ENCODE measurements at regions not wholly inside any gene's neighbourhood (a gene's known extent, or its start where the extent isn't known, plus 50 kb on each side); places are given as distances from the start of the nearest gene placed in this dataset.

GRCh38 chr1:238457610-238458009 is 566.9 kb upstream of the ZP4 start:
- H3K4me3 Mint-ChIP-seq (ENCODE audit: unreplicated experiment), result no peak overlapping the region
- H3K27ac Mint-ChIP-seq (ENCODE audit: unreplicated experiment), result no peak overlapping the region
- no peak for TF ChIP-seq CTCF (IDR thresholded peaks at IDR 0.05; ENCODE audit: insufficient read depth in 1 of 2, low read depth in 1 of 2, low read length in 1 of 2, severe bottlenecking in 1 of 2, unreplicated experiment in 1 of 2)
- H3K4me1 Mint-ChIP-seq (ENCODE audit: low read depth, unreplicated experiment), result no peaks in the 10 kb centered on the region
- H3K36me3 Mint-ChIP-seq (ENCODE audit: insufficient read depth, unreplicated experiment), result no peaks in the 10 kb centered on the region
- H3K9me3 Mint-ChIP-seq (ENCODE audit: unreplicated experiment), result no peaks in the 10 kb centered on the region
- Histone ChIP-seq H3K9me3 (no peaks in the 10 kb centered on the region), H3K27me3 (replicated peaks; ENCODE audit: control insufficient read depth, insufficient read depth, low read length) (no peaks in the 10 kb centered on the region), H3K4me3 (ENCODE audit: low read depth, low read length) (no peak overlapping the region), H3K36me3 (ENCODE audit: control insufficient read depth, insufficient read depth, low read length) (no peaks in the 10 kb centered on the region), H3K4me1 (no peaks in the 10 kb centered on the region)
- ChIA-PET POLR2A (no interaction called here), CTCF (no interaction called here)
- peaks cover 4% of the 10 kb centered on the region for H3K27me3 Mint-ChIP-seq (ENCODE audit: insufficient read depth, unreplicated experiment)
- intact Hi-C loops (cut with micrococcal nuclease; ENCODE audit: unreplicated experiment), result no loop called here
- no TSS peak for BruUV-seq (replicated peaks)
- DNase-seq, result no peak

- no peaks in the 10 kb centered on the region for H3K4me1 ChIP-seq
- Mint-ChIP-seq H3K4me1 (ENCODE audit: low read depth, unreplicated experiment) (no peaks in the 10 kb centered on the region), H3K36me3 (ENCODE audit: insufficient read depth, unreplicated experiment) (no peaks in the 10 kb centered on the region), H3K27me3 (ENCODE audit: insufficient read depth, unreplicated experiment) (peaks cover 2% of the 10 kb centered on the region), H3K9me3 (ENCODE audit: unreplicated experiment) (no peaks in the 10 kb centered on the region), H3K4me3 (ENCODE audit: unreplicated experiment) (no peak overlapping the region), H3K27ac (ENCODE audit: unreplicated experiment) (no peak overlapping the region)
- intact Hi-C loops (cut with micrococcal nuclease; ENCODE audit: unreplicated experiment), result no loop called here
- no peaks in the 10 kb centered on the region for H3K36me3 ChIP-seq (ENCODE audit: control insufficient read depth, insufficient read depth, low read length)
- no peaks in the 10 kb centered on the region for H3K27me3 ChIP-seq (replicated peaks; ENCODE audit: control insufficient read depth, insufficient read depth, low read length)
- H3K4me3 ChIP-seq (ENCODE audit: low read depth, low read length), result no peak overlapping the region
- no TSS peak for BruUV-seq (replicated peaks)
- DNase-seq, result no peak
- H3K9me3 ChIP-seq, result no peaks in the 10 kb centered on the region
- TF ChIP-seq CTCF (IDR thresholded peaks at IDR 0.05; ENCODE audit: insufficient read depth in 1 of 2, low read depth in 1 of 2, low read length in 1 of 2, severe bottlenecking in 1 of 2, unreplicated experiment in 1 of 2), result no peak
- CTCF ChIA-PET, result no interaction called here
- POLR2A ChIA-PET, result no interaction called here
Observed at GRCh38 chr1:238451781-238452310, 561.1 kb upstream of the ZP4 start.

- Histone ChIP-seq H3K9me3 (no peaks in the 10 kb centered on the region), H3K4me1 (no peaks in the 10 kb centered on the region), H3K27me3 (replicated peaks; ENCODE audit: control insufficient read depth, insufficient read depth, low read length) (no peaks in the 10 kb centered on the region), H3K4me3 (ENCODE audit: low read depth, low read length) (no peak overlapping the region), H3K36me3 (ENCODE audit: control insufficient read depth, insufficient read depth, low read length) (no peaks in the 10 kb centered on the region)
- no TSS peak for BruUV-seq (replicated peaks)
- Mint-ChIP-seq H3K27ac (ENCODE audit: unreplicated experiment) (no peak overlapping the region), H3K4me1 (ENCODE audit: low read depth, unreplicated experiment) (no peaks in the 10 kb centered on the region), H3K4me3 (ENCODE audit: unreplicated experiment) (no peak overlapping the region), H3K9me3 (ENCODE audit: unreplicated experiment) (no peaks in the 10 kb centered on the region), H3K36me3 (ENCODE audit: insufficient read depth, unreplicated experiment) (no peaks in the 10 kb centered on the region), H3K27me3 (ENCODE audit: insufficient read depth, unreplicated experiment) (peaks cover 2% of the 10 kb centered on the region)
- CTCF ChIA-PET, result no interaction called here
- no peak for DNase-seq
- POLR2A ChIA-PET, result no interaction called here
- intact Hi-C loops (cut with micrococcal nuclease; ENCODE audit: unreplicated experiment), result no loop called here
- no peak for TF ChIP-seq CTCF (IDR thresholded peaks at IDR 0.05; ENCODE audit: insufficient read depth in 1 of 2, low read depth in 1 of 2, low read length in 1 of 2, severe bottlenecking in 1 of 2, unreplicated experiment in 1 of 2)
Observed at GRCh38 chr1:238450976-238451375, 560.3 kb upstream of the ZP4 start.

Data from Caco-2 (cell line).